Prostate gland (tissue), 2 donors: ENCODE measurements at regions not wholly inside any gene's neighbourhood (a gene's known extent, or its start where the extent isn't known, plus 50 kb on each side); places are given as distances from the start of the nearest gene placed in this dataset.

ENCODE experiments used
- DNase-seq: peaks from one replicate; pipeline ENCODE4 v3.0.0-alpha.2; 2019; ENCODE audit warnings: low spot score
- H3K27ac ChIP-seq, 2 donors: fragments of 200-600 bp; sonication (generic); 2 replicates each; pipeline ENCODE4 v1.5.1; 2017 to 2019
- H3K27me3 ChIP-seq: fragments of 200-600 bp; sonication (generic); replicated peaks from 2 replicates; pipeline ENCODE4 v1.5.1; 2019; ENCODE audit not compliant: insufficient read depth
- H3K36me3 ChIP-seq, 2 donors: fragments of 200-600 bp; sonication (generic); 1 replicate in 1 of 2; 2 replicates in 1 of 2; pipeline versions ENCODE4 v1.5.1 to v1.8.1; 2017 to 2019
- H3K4me1 ChIP-seq: fragments of 200-600 bp; sonication (generic); replicated peaks from 2 replicates; pipeline ENCODE4 v1.5.1; 2019
- H3K4me3 ChIP-seq, 2 donors: fragments of 200-600 bp; sonication (generic); 2 replicates each; pipeline ENCODE4 v1.5.1; 2017 to 2019
- H3K9me3 ChIP-seq: fragments of 200-600 bp; sonication (generic); 2 replicates; pipeline ENCODE4 v1.5.1; 2017
- CTCF ChIP-seq, 4 experiments: fragments of 200-600 bp in 2 of 4; fragments of 450-650 bp in 2 of 4; sonication (generic) in 2 of 4; IDR thresholded peaks; 1 replicate in 3 of 4; 2 replicates in 1 of 4; pipeline ENCODE4 v1.5.1; 2016 to 2019; ENCODE audit warnings: antibody characterized with exemption in 4 of 4, mild to moderate bottlenecking in 2 of 4, moderate library complexity in 2 of 4
- POLR2A ChIP-seq: fragments of 450-650 bp; IDR thresholded peaks from one replicate; pipeline ENCODE4 v1.6.1; 2016; ENCODE audit warnings: antibody characterized with exemption, mild to moderate bottlenecking
- POLR2AphosphoS5 ChIP-seq: sonication (generic); formaldehyde crosslinking; IDR thresholded peaks from one replicate; pipeline ENCODE4 v1.6.1; 2017; ENCODE audit warnings: antibody characterized with exemption
- WGBS: methylation state at CpG from one replicate; pipeline ENCODE4 v1.1.5; 2018; 5-methylcytosine and 5-hydroxymethylcytosine counted together
- intact Hi-C: fragments of 100-400 bp; cut with DNase I; formaldehyde crosslinking; loops from one replicate; pipeline ENCODE4 v1.14.2; 2022

DNA sequence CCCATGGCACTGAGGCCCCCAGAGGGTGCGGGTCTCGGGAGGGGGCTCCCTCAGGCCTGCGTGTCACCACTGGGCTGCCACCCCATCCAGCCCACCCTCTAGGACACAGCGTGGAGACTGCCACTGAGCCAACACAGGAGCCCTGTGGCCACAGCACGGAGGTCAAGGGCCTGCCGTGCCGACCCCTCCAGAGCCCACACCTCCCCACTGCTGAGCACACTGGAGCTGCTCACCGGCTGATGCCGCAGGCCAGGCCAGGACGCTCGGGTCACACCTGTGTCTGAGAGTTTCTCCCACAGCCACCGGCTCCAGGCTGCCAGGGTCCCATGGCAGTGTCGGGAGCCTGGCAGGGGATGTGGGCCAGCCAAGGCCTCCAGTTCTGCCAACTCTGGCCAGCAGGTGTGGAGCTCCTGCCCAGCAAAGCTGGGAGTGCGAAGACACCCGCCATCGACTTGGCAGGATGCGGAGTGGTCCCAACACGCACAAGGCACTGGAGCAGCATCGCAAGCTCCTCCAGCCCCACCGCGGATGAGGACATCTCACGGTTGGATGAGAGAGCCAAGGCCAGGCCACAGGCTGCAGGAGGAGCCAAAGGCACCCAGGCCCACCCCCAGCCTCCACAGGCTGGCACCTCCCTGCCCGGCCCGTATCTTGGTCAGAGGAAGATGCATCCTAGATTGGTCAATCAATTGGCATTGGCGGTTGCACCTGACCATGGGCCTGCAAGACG, 187.1 kb downstream of the BRD1 start:
- intact Hi-C loops: no loop called here
- H3K27me3 ChIP-seq: peaks cover 7% of the 10 kb centered on the region
- H3K36me3 ChIP-seq: no peaks in the 10 kb centered on the region
- H3K9me3 ChIP-seq: no peaks in the 10 kb centered on the region
- no peak for TF ChIP-seq CTCF (IDR thresholded peaks at IDR 0.05)
- TF ChIP-seq POLR2A: no peak
- TF ChIP-seq POLR2AphosphoS5: no peak
- H3K4me1 ChIP-seq: no peaks in the 10 kb centered on the region
- no peak overlapping the region for H3K4me3 ChIP-seq
- WGBS: 84% methylated on average over 18 of the region's 26 CpGs
- H3K27ac ChIP-seq: no peak overlapping the region
- DNase-seq: no peak

- 50% methylated on average over 11 of the region's 12 CpGs for WGBS
- DNase-seq: no peak
- TF ChIP-seq POLR2AphosphoS5 (no peak), POLR2A (no peak), CTCF (IDR thresholded peaks at IDR 0.05) (no peak)
- Histone ChIP-seq H3K9me3 (no peaks in the 10 kb centered on the region), H3K36me3 (no peaks in the 10 kb centered on the region), H3K27ac (no peak overlapping the region), H3K27me3 (peaks cover 7% of the 10 kb centered on the region), H3K4me1 (no peaks in the 10 kb centered on the region), H3K4me3 (no peak overlapping the region)
- intact Hi-C loops: loop anchor here (10.0 kb wide), 1 partner anchor 1065 kb away; no protein-coding TSS in a partner anchor
These were observed 187.7 kb downstream of the BRD1 start for GRCh38 chr22:49639956-49640355.

DNA sequence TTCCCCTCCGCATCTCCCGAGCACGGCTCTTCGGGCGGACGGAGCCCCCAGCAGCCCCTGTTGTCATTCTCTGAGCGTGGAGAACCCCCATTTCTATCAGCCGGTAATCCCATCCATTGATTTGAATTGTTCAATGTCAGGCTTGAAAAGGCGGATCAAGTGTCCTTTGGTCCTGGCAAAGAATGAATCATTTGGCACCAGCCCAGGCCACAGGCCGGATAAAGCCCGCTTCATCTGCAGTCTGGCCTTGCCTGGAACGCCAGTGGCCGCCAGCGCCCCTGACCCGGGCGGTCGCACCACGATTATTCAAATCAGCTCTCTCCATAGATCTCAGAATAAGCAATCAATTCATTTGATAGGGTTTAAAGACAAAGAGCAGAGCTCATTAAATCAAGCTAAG, 188.9 kb downstream of the BRD1 start:
- Histone ChIP-seq H3K9me3 (no peaks in the 10 kb centered on the region), H3K4me3 (no peak overlapping the region), H3K36me3 (no peaks in the 10 kb centered on the region), H3K27me3 (peaks cover 7% of the 10 kb centered on the region), H3K4me1 (no peaks in the 10 kb centered on the region), H3K27ac (no peak overlapping the region)
- no peak for DNase-seq
- WGBS: 71% methylated on average over 18 of the region's 18 CpGs
- intact Hi-C loops: loop anchor here (10.0 kb wide), 1 partner anchor 1064 kb away; no protein-coding TSS in a partner anchor
- TF ChIP-seq POLR2A: no peak
- no peak for TF ChIP-seq POLR2AphosphoS5
- no peak for TF ChIP-seq CTCF (IDR thresholded peaks at IDR 0.05)

DNA sequence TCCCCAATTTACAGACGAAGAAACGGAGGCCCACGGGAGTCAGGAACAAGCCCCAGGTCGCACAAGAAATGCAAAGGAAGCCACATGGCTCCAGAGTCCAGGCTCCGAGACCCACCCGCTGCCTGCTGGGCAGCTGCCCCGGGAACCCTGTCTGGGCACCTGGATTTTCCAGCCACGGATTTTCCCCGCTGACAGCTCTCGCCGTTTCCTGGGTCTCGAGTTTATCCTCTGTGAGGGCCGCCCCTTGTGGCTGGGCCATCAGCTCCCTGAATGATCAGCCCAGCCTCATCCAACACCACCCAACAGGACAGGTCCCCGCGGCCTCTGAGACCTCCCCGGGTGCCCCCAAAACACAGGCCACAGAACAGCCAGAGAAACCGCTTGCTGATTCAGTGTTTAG, 189.7 kb downstream of the BRD1 start:
- intact Hi-C loops: loop anchor here (10.0 kb wide), 1 partner anchor 1063 kb away; no protein-coding TSS in a partner anchor
- no peak for TF ChIP-seq POLR2A
- no peak for TF ChIP-seq POLR2AphosphoS5
- TF ChIP-seq CTCF (IDR thresholded peaks at IDR 0.05): no peak
- Histone ChIP-seq H3K27me3 (peaks cover 7% of the 10 kb centered on the region), H3K9me3 (no peaks in the 10 kb centered on the region), H3K4me1 (no peaks in the 10 kb centered on the region), H3K36me3 (no peaks in the 10 kb centered on the region), H3K27ac (no peak overlapping the region), H3K4me3 (no peak overlapping the region)
- WGBS: 84% methylated on average over 17 of the region's 17 CpGs
- DNase-seq: no peak

- intact Hi-C loops: loop anchor here (10.0 kb wide), 1 partner anchor 1063 kb away; no protein-coding TSS in a partner anchor
- DNase-seq: no peak
- Histone ChIP-seq H3K9me3 (no peaks in the 10 kb centered on the region), H3K27ac (no peak overlapping the region), H3K4me1 (no peaks in the 10 kb centered on the region), H3K4me3 (no peak overlapping the region), H3K27me3 (peaks cover 7% of the 10 kb centered on the region), H3K36me3 (no peaks in the 10 kb centered on the region)
- WGBS: 89% methylated on average over 25 of the region's 28 CpGs
- TF ChIP-seq POLR2AphosphoS5 (no peak), POLR2A (no peak), CTCF (IDR thresholded peaks at IDR 0.05) (no peak)
These were observed 190.4 kb downstream of the BRD1 start for GRCh38 chr22:49637255-49637760.
